ENCODE measurements at regions not wholly inside any gene's neighbourhood (a gene's known extent, or its start where the extent isn't known, plus 50 kb on each side); places are given as distances from the start of the nearest gene placed in this dataset.

DNA sequence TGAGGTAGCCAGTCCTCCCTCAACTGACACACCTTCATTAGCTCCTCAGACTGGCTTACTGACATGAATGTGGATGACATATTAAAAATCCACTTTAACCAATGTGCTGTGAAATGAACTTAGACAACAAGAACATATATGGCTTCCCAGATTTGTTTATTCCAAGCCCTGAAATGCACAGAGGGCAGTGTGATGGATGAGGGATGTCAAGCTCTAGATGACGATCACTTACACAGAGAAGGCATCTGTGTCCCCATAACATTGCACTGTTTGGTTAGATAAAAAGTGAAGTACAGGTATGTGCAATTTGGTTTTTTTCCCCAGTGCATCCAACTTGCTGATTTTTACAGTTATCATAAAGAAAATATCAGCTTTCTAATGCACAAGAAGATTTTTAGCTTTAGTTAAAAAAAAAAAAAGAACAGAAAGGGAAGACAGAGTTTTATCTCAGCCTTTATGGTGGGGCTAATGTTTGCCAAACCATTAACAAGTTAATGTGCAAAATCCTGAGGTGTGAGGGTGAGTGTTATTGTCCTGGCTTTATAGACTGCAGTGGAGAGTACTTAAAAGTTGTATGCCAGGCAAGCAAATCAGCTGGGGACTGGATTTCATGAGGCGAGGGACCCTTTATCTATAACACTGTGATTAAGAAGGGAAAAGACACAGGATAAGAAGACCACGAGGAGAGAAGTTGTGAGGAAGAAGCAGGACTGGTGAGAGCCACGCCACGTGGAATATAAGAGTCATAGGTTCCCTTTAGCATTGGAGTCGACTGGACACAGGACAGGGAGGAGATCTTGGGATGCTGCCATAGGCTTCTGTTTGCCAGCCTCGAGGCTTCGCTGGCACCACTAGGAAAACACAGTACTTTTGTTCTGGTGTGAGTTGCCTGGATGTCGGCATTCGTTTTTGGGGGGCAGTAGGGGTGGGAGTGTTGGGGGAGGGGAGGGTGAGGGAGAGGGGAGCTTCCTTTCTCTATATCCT is 90.0 kb upstream of the BACH2 start:
- TF ChIP-seq POLR2A (IDR thresholded peaks at IDR 0.05; ENCODE audit: low read length): no peak
- TF ChIP-seq GATA1 (IDR thresholded peaks at IDR 0.05; ENCODE audit: low read depth, low read length): no peak

All from erythroblast (primary cell).